ENCODE measurements at regions not wholly inside any gene's neighbourhood (a gene's known extent, or its start where the extent isn't known, plus 50 kb on each side); places are given as distances from the start of the nearest gene placed in this dataset.

GRCh38 chr12:88882662-88883061, 302.4 kb upstream of the KITLG start:
- TF ChIP-seq CTCF (optimal IDR thresholded peaks at IDR 0.05 in 1 of 3, IDR thresholded peaks at IDR 0.05 in 1 of 3, conservative IDR thresholded peaks at IDR 0.05 in 1 of 3; ENCODE audit: extremely low read depth in 1 of 3, insufficient read depth in 2 of 3, low read length in 3 of 3) (no peak), EZH2 (IDR thresholded peaks at IDR 0.05; ENCODE audit: low read length) (no peak)
- Histone ChIP-seq H3K9me3 (ENCODE audit: control insufficient read depth, low read depth, low read length) (no peaks in the 10 kb centered on the region), H3K79me2 (ENCODE audit: control insufficient read depth, insufficient read depth, low read length) (no peaks in the 10 kb centered on the region), H3K27me3 (ENCODE audit: control insufficient read depth, extremely low read depth, insufficient read depth, low read length) (no peaks in the 10 kb centered on the region), H4K20me1 (ENCODE audit: control insufficient read depth, extremely low read depth, insufficient read depth, low read length) (no peaks in the 10 kb centered on the region), H3K27ac (ENCODE audit: control insufficient read depth, insufficient read depth, low read length) (no peak overlapping the region), H3K9me1 (ENCODE audit: control insufficient read depth, extremely low read depth, insufficient read depth, low read length) (no peaks in the 10 kb centered on the region), H3K4me3 (ENCODE audit: control insufficient read depth in 2 of 3, extremely low read depth in 1 of 3, insufficient read depth in 2 of 3, low read depth in 1 of 3, low read length in 3 of 3) (no peak overlapping the region), H3K9ac (ENCODE audit: control insufficient read depth, extremely low read depth, insufficient read depth, low read length) (no peak overlapping the region), H3K36me3 (ENCODE audit: control insufficient read depth in 2 of 2, extremely low read depth in 1 of 2, insufficient read depth in 2 of 2, low read length in 2 of 2) (no peaks in the 10 kb centered on the region), H2AFZ (ENCODE audit: control insufficient read depth, low read length) (no peak overlapping the region), H3K4me2 (ENCODE audit: control insufficient read depth, extremely low read depth, insufficient read depth, low read depth, low read length) (no peak overlapping the region), H3K4me1 (ENCODE audit: control insufficient read depth, extremely low read depth, insufficient read depth, low read length) (no peaks in the 10 kb centered on the region)
- no peak for DNase-seq (ENCODE audit: low read depth, low spot score)
- dilution Hi-C loops (cut with MboI; ENCODE audit: extremely low pct_ligation_motif_present, low sequenced_read_pairs), result no loop called here
- no peak for FAIRE-seq

GRCh38 chr12:88880051-88880450, 299.8 kb upstream of the KITLG start:
- Histone ChIP-seq H3K9me1 (ENCODE audit: control insufficient read depth, extremely low read depth, insufficient read depth, low read length) (no peaks in the 10 kb centered on the region), H4K20me1 (ENCODE audit: control insufficient read depth, extremely low read depth, insufficient read depth, low read length) (no peaks in the 10 kb centered on the region), H3K9me3 (ENCODE audit: control insufficient read depth, low read depth, low read length) (no peaks in the 10 kb centered on the region), H3K4me2 (ENCODE audit: control insufficient read depth, extremely low read depth, insufficient read depth, low read depth, low read length) (no peak overlapping the region), H3K4me1 (ENCODE audit: control insufficient read depth, extremely low read depth, insufficient read depth, low read length) (peaks cover 3% of the 10 kb centered on the region), H3K27me3 (ENCODE audit: control insufficient read depth, extremely low read depth, insufficient read depth, low read length) (no peaks in the 10 kb centered on the region), H3K27ac (ENCODE audit: control insufficient read depth, insufficient read depth, low read length) (no peak overlapping the region), H3K79me2 (ENCODE audit: control insufficient read depth, insufficient read depth, low read length) (no peaks in the 10 kb centered on the region), H3K36me3 (ENCODE audit: control insufficient read depth in 2 of 2, extremely low read depth in 1 of 2, insufficient read depth in 2 of 2, low read length in 2 of 2) (no peaks in the 10 kb centered on the region), H3K4me3 (ENCODE audit: control insufficient read depth in 2 of 3, extremely low read depth in 1 of 3, insufficient read depth in 2 of 3, low read depth in 1 of 3, low read length in 3 of 3) (no peak overlapping the region), H2AFZ (ENCODE audit: control insufficient read depth, low read length) (no peak overlapping the region), H3K9ac (ENCODE audit: control insufficient read depth, extremely low read depth, insufficient read depth, low read length) (no peak overlapping the region)
- DNase-seq (ENCODE audit: low read depth, low spot score) (no peak), FAIRE-seq (no peak)
- dilution Hi-C loops (cut with MboI; ENCODE audit: extremely low pct_ligation_motif_present, low sequenced_read_pairs), result no loop called here
- no peak for TF ChIP-seq CTCF (optimal IDR thresholded peaks at IDR 0.05 in 1 of 3, IDR thresholded peaks at IDR 0.05 in 1 of 3, conservative IDR thresholded peaks at IDR 0.05 in 1 of 3; ENCODE audit: extremely low read depth in 1 of 3, insufficient read depth in 2 of 3, low read length in 3 of 3)
- no peak for TF ChIP-seq EZH2 (IDR thresholded peaks at IDR 0.05; ENCODE audit: low read length)
